Neural cell (in vitro differentiated cells): ENCODE measurements at regions not wholly inside any gene's neighbourhood (a gene's known extent, or its start where the extent isn't known, plus 50 kb on each side); places are given as distances from the start of the nearest gene placed in this dataset.

Experiments used
- H2AFZ ChIP-seq: fragments of 200-600, 300-800 bp; sonication (generic), shearing (Covaris generic); 2 replicates; pipeline ENCODE4 v1.6.0; 2014; ENCODE audit warnings: low read depth, mild to moderate bottlenecking, antibody characterized with exemption, low read length, moderate library complexity
- H3F3A ChIP-seq: fragments of 200-600 bp; shearing (Covaris generic); 2 replicates; pipeline ENCODE4 v1.6.1; 2016; ENCODE audit warnings: mild to moderate bottlenecking, moderate library complexity, mixed read lengths, antibody characterized with exemption, low read length; ENCODE audit not compliant: insufficient read depth, poor library complexity, severe bottlenecking
- H3K27ac ChIP-seq: fragments of 200-600, 300-800 bp; sonication (generic), shearing (Covaris generic); 2 replicates; pipeline ENCODE4 v1.5.1; 2014; ENCODE audit warnings: mild to moderate bottlenecking, low read length, moderate library complexity
- H3K27me3 ChIP-seq: fragments of 300-800, 200-600 bp; sonication (generic), shearing (Covaris generic); 2 replicates; pipeline ENCODE4 v1.6.0; 2014; ENCODE audit warnings: mild to moderate bottlenecking, low read depth, low read length, moderate library complexity; ENCODE audit not compliant: insufficient read depth
- H3K36me3 ChIP-seq: fragments of 300-800, 200-600 bp; sonication (generic), shearing (Covaris generic); 2 replicates; pipeline ENCODE4 v1.5.1; 2014; ENCODE audit warnings: mild to moderate bottlenecking, antibody characterized with exemption, low read length, moderate library complexity; ENCODE audit not compliant: insufficient read depth
- H3K4me2 ChIP-seq: fragments of 300-800, 200-600 bp; sonication (generic), shearing (Covaris generic); 2 replicates; pipeline ENCODE4 v1.6.0; 2014; ENCODE audit warnings: mild to moderate bottlenecking, low read length
- H3K4me3 ChIP-seq: fragments of 300-800, 200-600 bp; sonication (generic), shearing (Covaris generic); 2 replicates; pipeline ENCODE4 v1.5.1; 2014; ENCODE audit warnings: mild to moderate bottlenecking, low read length, moderate library complexity
- H3K79me2 ChIP-seq: fragments of 200-600 bp; shearing (Covaris generic); replicated peaks from 2 replicates; pipeline ENCODE4 v1.6.0; 2014; ENCODE audit warnings: mild to moderate bottlenecking, low read length, moderate library complexity; ENCODE audit not compliant: insufficient read depth
- H3K9ac ChIP-seq: fragments of 300-800, 200-600 bp; sonication (generic), shearing (Covaris generic); 2 replicates; pipeline ENCODE4 v1.6.1; 2016; ENCODE audit warnings: mild to moderate bottlenecking, low read length, mixed read lengths
- H3K9me2 ChIP-seq: fragments of 200-600 bp; shearing (Covaris generic); 2 replicates; pipeline ENCODE4 v1.6.1; 2016; ENCODE audit warnings: mild to moderate bottlenecking, low read length, mixed read lengths; ENCODE audit not compliant: insufficient read depth
- H3K9me3 ChIP-seq: fragments of 200-600, 300-800 bp; sonication (generic), shearing (Covaris generic); 2 replicates; pipeline ENCODE4 v1.6.1; 2016; ENCODE audit warnings: mild to moderate bottlenecking, mixed run types, low read length, moderate library complexity, mixed read lengths
- H4K20me1 ChIP-seq: fragments of 200-600 bp; shearing (Covaris generic); 2 replicates; pipeline ENCODE4 v1.6.1; 2016; ENCODE audit warnings: mild to moderate bottlenecking, mixed run types; ENCODE audit not compliant: insufficient read depth
- CTCF ChIP-seq: fragments of 450-650 bp; IDR thresholded peaks from 2 replicates; pipeline ENCODE4 v1.5.1; 2014; ENCODE audit warnings: antibody characterized with exemption, mild to moderate bottlenecking, moderate library complexity; ENCODE audit not compliant: poor library complexity, severe bottlenecking
- EP300 ChIP-seq: fragments of 450-650 bp; conservative IDR thresholded peaks from 2 replicates; pipeline ENCODE4 v1.6.1; 2014; ENCODE audit warnings: antibody characterized with exemption, mild to moderate bottlenecking, moderate library complexity; ENCODE audit not compliant: poor library complexity, severe bottlenecking
- EZH2 ChIP-seq: fragments of 200-600, 300-800 bp; shearing (Covaris generic), sonication (generic); IDR thresholded peaks from 2 replicates; pipeline ENCODE4 v1.6.1; 2014; ENCODE audit warnings: antibody characterized with exemption, low read length, borderline replicate concordance, mild to moderate bottlenecking; ENCODE audit not compliant: insufficient read depth, poor library complexity, severe bottlenecking
- MXI1 ChIP-seq: fragments of 450-650 bp; conservative IDR thresholded peaks from 2 replicates; pipeline ENCODE4 v1.6.1; 2014; ENCODE audit warnings: antibody characterized with exemption, mild to moderate bottlenecking; ENCODE audit not compliant: poor library complexity, severe bottlenecking
- POLR2AphosphoS5 ChIP-seq: IDR thresholded peaks from 2 replicates; pipeline ENCODE4 v1.6.1; 2012
- RAD21 ChIP-seq: fragments of 450-650 bp; conservative IDR thresholded peaks from 2 replicates; pipeline ENCODE4 v1.6.1; 2014; ENCODE audit warnings: antibody characterized with exemption, mild to moderate bottlenecking, moderate library complexity
- SMC3 ChIP-seq: fragments of 450-650 bp; conservative IDR thresholded peaks from 2 replicates; pipeline ENCODE4 v1.6.1; 2014; ENCODE audit warnings: antibody characterized with exemption, mild to moderate bottlenecking, moderate library complexity; ENCODE audit not compliant: poor library complexity
- TAF1 ChIP-seq: IDR thresholded peaks from 2 replicates; pipeline ENCODE4 v1.6.1; 2012; ENCODE audit warnings: low read depth
- TF ChIP-seq, protein P1 (sequence below): IDR thresholded peaks from 2 replicates; pipeline ENCODE4 v1.6.1; 2012; ENCODE audit warnings: borderline replicate concordance

DNA sequence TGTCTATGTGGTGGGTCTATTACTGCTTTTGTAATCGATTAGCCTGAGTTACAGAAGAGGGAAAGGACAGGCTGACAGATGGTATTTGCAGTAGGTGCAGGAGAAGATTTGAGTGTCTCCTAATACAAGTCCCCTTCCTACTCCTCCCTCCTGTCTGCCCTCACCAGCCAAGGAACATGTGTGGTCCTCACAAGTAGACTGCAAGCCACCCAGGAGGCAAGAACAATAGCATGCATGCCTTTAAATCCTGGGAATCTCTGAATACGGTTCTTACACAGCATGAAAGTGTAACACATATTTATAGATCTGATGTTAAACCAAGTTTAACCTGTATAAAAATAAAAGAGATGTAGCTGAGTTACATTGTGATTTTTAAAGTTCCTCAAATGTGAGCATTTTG, 117.0 kb downstream of the PTCSC3 start:
- Histone ChIP-seq H3K9me3 (no peaks in the 10 kb centered on the region), H3F3A (no peaks in the 10 kb centered on the region), H3K27me3 (no peaks in the 10 kb centered on the region), H3K27ac (no peak overlapping the region), H3K4me2 (no peak overlapping the region), H3K4me3 (no peak overlapping the region), H3K79me2 (no peaks in the 10 kb centered on the region), H3K9ac (no peak overlapping the region), H3K36me3 (no peaks in the 10 kb centered on the region), H4K20me1 (no peaks in the 10 kb centered on the region), H2AFZ (no peak overlapping the region), H3K9me2 (no peaks in the 10 kb centered on the region)
- TF ChIP-seq EZH2 (no peak), EP300 (no peak), TAF1 (no peak), POLR2AphosphoS5 (no peak), RAD21 (no peak), SMC3 (no peak), CTCF (no peak), MXI1 (no peak)
- TF ChIP-seq, protein P1, sequence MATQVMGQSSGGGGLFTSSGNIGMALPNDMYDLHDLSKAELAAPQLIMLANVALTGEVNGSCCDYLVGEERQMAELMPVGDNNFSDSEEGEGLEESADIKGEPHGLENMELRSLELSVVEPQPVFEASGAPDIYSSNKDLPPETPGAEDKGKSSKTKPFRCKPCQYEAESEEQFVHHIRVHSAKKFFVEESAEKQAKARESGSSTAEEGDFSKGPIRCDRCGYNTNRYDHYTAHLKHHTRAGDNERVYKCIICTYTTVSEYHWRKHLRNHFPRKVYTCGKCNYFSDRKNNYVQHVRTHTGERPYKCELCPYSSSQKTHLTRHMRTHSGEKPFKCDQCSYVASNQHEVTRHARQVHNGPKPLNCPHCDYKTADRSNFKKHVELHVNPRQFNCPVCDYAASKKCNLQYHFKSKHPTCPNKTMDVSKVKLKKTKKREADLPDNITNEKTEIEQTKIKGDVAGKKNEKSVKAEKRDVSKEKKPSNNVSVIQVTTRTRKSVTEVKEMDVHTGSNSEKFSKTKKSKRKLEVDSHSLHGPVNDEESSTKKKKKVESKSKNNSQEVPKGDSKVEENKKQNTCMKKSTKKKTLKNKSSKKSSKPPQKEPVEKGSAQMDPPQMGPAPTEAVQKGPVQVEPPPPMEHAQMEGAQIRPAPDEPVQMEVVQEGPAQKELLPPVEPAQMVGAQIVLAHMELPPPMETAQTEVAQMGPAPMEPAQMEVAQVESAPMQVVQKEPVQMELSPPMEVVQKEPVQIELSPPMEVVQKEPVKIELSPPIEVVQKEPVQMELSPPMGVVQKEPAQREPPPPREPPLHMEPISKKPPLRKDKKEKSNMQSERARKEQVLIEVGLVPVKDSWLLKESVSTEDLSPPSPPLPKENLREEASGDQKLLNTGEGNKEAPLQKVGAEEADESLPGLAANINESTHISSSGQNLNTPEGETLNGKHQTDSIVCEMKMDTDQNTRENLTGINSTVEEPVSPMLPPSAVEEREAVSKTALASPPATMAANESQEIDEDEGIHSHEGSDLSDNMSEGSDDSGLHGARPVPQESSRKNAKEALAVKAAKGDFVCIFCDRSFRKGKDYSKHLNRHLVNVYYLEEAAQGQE = no peak

- no peaks in the 10 kb centered on the region for H3F3A ChIP-seq
- H3K79me2 ChIP-seq = no peaks in the 10 kb centered on the region
- TF ChIP-seq RAD21 (no peak), TAF1 (no peak), EZH2 (no peak), SMC3 (no peak), CTCF (no peak), EP300 (no peak), MXI1 (no peak), POLR2AphosphoS5 (no peak)
- TF ChIP-seq, protein P1 = no peak
- no peak overlapping the region for H3K27ac ChIP-seq
- H3K4me3 ChIP-seq = no peak overlapping the region
- H3K9me2 ChIP-seq = no peaks in the 10 kb centered on the region
- H3K9me3 ChIP-seq = no peaks in the 10 kb centered on the region
- H3K4me2 ChIP-seq = no peak overlapping the region
- no peaks in the 10 kb centered on the region for H3K27me3 ChIP-seq
- no peak overlapping the region for H3K9ac ChIP-seq
- H4K20me1 ChIP-seq = no peaks in the 10 kb centered on the region
- H3K36me3 ChIP-seq = no peaks in the 10 kb centered on the region
- no peak overlapping the region for H2AFZ ChIP-seq
Measured at GRCh38 chr14:36057452-36058116, 118.9 kb downstream of the PTCSC3 start.
